ENCODE measurements at regions not wholly inside any gene's neighbourhood (a gene's known extent, or its start where the extent isn't known, plus 50 kb on each side); places are given as distances from the start of the nearest gene placed in this dataset.

GRCh38 chr2:234130777-234131181 lies 80.3 kb downstream of the SPP2 start:
- Histone ChIP-seq H3K27ac (ENCODE audit: extremely low read length, insufficient read depth, low read length) (no peak overlapping the region), H4K20me1 (ENCODE audit: insufficient read depth, low read length) (no peaks in the 10 kb centered on the region), H3K4me1 (ENCODE audit: insufficient read depth, low read length) (no peaks in the 10 kb centered on the region), H3K79me2 (ENCODE audit: insufficient read depth, low read length) (no peaks in the 10 kb centered on the region), H3K4me3 (replicated peaks in 1 of 3; ENCODE audit: insufficient read depth in 1 of 3, low read depth in 2 of 3, low read length in 3 of 3) (no peak overlapping the region), H3K4me2 (ENCODE audit: low read depth, low read length) (no peak overlapping the region), H3K27me3 (ENCODE audit: control insufficient read depth in 1 of 2, insufficient read depth in 2 of 2, low read length in 2 of 2) (no peaks in the 10 kb centered on the region), H3K36me3 (replicated peaks in 1 of 2; ENCODE audit: control insufficient read depth in 1 of 2, insufficient read depth in 2 of 2, low read length in 2 of 2) (no peaks in the 10 kb centered on the region), H2AFZ (ENCODE audit: low read length) (no peak overlapping the region), H3K9me3 (ENCODE audit: low read length) (no peaks in the 10 kb centered on the region), H3K9ac (ENCODE audit: insufficient read depth, low read depth, low read length) (no peak overlapping the region)
- DNase-seq (ENCODE audit: low spot score) (no peak), FAIRE-seq (no peak), ATAC-seq (no peak)
- CTCF ChIA-PET (ENCODE audit: low intra/inter-chr PET ratio, low total read pairs), result no interaction called here
- intact Hi-C loops (cut with micrococcal nuclease; ENCODE audit: unreplicated experiment), result no loop called here
- POLR2A ChIA-PET, result interaction anchor here (1.1 kb wide), 1 partner anchor 54 kb away, joined by 3 read pairs; no protein-coding TSS in a partner anchor
- no peak for TF ChIP-seq ZNF10 (CRISPR knock-in tag; IDR thresholded peaks at IDR 0.05; ENCODE audit: borderline replicate concordance, low read depth)
- no peak for TF ChIP-seq ZNF574 (CRISPR knock-in tag; IDR thresholded peaks at IDR 0.05)
- no peak for TF ChIP-seq KLF11 (CRISPR knock-in tag; IDR thresholded peaks at IDR 0.05)
- no peak for TF ChIP-seq ZNF746 (CRISPR knock-in tag; IDR thresholded peaks at IDR 0.05)
- no peak for TF ChIP-seq ZNF775 (CRISPR knock-in tag; IDR thresholded peaks at IDR 0.05; ENCODE audit: borderline replicate concordance)
- TF ChIP-seq IKZF4 (CRISPR knock-in tag; IDR thresholded peaks at IDR 0.05; ENCODE audit: borderline replicate concordance, low read depth, not compliant biosample characterization), result no peak
- no peak for TF ChIP-seq ZNF292 (CRISPR knock-in tag; IDR thresholded peaks at IDR 0.05; ENCODE audit: borderline replicate concordance, low read depth)
- no peak for TF ChIP-seq NFE2L1 (CRISPR knock-in tag; IDR thresholded peaks at IDR 0.05; ENCODE audit: borderline replicate concordance)
- TF ChIP-seq SP4 (CRISPR knock-in tag; IDR thresholded peaks at IDR 0.05), result no peak
- no peak for TF ChIP-seq HINFP (CRISPR knock-in tag; IDR thresholded peaks at IDR 0.05; ENCODE audit: low read depth)
- TF ChIP-seq, protein P1, sequence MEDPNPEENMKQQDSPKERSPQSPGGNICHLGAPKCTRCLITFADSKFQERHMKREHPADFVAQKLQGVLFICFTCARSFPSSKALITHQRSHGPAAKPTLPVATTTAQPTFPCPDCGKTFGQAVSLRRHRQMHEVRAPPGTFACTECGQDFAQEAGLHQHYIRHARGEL (CRISPR knock-in tag; IDR thresholded peaks at IDR 0.05), result no peak
- TF ChIP-seq ZNF629 (CRISPR knock-in tag; conservative IDR thresholded peaks at IDR 0.05), result no peak
- 0% methylated on average over 3 of the region's 3 CpGs for WGBS (ENCODE audit: low lambda C conversion rate)
- in situ Hi-C loops (cut with HindIII; ENCODE audit: extremely low pct_ligation_motif_present, low pct_unique_long_range_greater_than_20kb), result loop anchor here (10.0 kb wide), 1 partner anchor 984 kb away; no protein-coding TSS in a partner anchor
- no TSS peak for BruUV-seq (replicated peaks)

Data from HepG2 (cell line).